Prostate gland (tissue), 2 donors: ENCODE measurements at regions not wholly inside any gene's neighbourhood (a gene's known extent, or its start where the extent isn't known, plus 50 kb on each side); places are given as distances from the start of the nearest gene placed in this dataset.

Experiments used
- POLR2A ChIP-seq: fragments of 450-650 bp; IDR thresholded peaks from one replicate; pipeline ENCODE4 v1.6.1; 2016; ENCODE audit warnings: antibody characterized with exemption, mild to moderate bottlenecking
- POLR2AphosphoS5 ChIP-seq: sonication (generic); formaldehyde crosslinking; IDR thresholded peaks from one replicate; pipeline ENCODE4 v1.6.1; 2017; ENCODE audit warnings: antibody characterized with exemption
- TF ChIP-seq, protein P1 (sequence below), 4 experiments: fragments of 200-600 bp in 2 of 4; fragments of 450-650 bp in 2 of 4; sonication (generic) in 2 of 4; IDR thresholded peaks; 1 replicate in 3 of 4; 2 replicates in 1 of 4; pipeline ENCODE4 v1.5.1; 2016 to 2019; ENCODE audit warnings: antibody characterized with exemption in 4 of 4, mild to moderate bottlenecking in 2 of 4, moderate library complexity in 2 of 4

DNA sequence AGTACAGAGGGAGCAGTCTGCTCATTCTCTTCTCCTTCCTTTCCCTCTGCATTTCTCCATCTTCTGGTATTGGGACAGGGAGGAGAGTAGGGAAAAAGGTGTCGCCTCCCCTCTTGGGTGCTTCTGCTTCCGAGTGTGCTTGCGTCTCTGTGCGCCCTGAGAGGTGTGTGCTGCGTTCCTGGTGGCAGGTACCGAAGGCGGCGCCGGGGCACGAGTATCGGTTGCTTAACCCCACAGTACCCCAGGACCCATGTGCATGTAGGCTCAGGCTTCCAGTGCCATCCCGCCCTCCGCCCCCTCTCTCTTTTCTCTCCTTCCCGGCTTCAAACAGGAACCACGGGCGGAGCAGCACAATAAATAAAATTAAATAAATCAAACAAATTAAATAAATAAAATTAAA lies 169.3 kb upstream of the GLI3 start:
- TF ChIP-seq, protein P1, sequence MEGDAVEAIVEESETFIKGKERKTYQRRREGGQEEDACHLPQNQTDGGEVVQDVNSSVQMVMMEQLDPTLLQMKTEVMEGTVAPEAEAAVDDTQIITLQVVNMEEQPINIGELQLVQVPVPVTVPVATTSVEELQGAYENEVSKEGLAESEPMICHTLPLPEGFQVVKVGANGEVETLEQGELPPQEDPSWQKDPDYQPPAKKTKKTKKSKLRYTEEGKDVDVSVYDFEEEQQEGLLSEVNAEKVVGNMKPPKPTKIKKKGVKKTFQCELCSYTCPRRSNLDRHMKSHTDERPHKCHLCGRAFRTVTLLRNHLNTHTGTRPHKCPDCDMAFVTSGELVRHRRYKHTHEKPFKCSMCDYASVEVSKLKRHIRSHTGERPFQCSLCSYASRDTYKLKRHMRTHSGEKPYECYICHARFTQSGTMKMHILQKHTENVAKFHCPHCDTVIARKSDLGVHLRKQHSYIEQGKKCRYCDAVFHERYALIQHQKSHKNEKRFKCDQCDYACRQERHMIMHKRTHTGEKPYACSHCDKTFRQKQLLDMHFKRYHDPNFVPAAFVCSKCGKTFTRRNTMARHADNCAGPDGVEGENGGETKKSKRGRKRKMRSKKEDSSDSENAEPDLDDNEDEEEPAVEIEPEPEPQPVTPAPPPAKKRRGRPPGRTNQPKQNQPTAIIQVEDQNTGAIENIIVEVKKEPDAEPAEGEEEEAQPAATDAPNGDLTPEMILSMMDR (IDR thresholded peaks at IDR 0.05): no peak
- TF ChIP-seq POLR2AphosphoS5 (no peak), POLR2A (no peak)
